ENCODE measurements at regions not wholly inside any gene's neighbourhood (a gene's known extent, or its start where the extent isn't known, plus 50 kb on each side); places are given as distances from the start of the nearest gene placed in this dataset.

GRCh38 chr2:58926112-58926511 lies 685.0 kb upstream of the FANCL start:
- no peak for DNase-seq (ENCODE audit: extremely low spot score)
- CTCF ChIA-PET = no interaction called here
- POLR2A ChIA-PET = no interaction called here
- TF ChIP-seq NFRKB (IDR thresholded peaks at IDR 0.05) = no peak
- no peak for TF ChIP-seq ZNF384 (IDR thresholded peaks at IDR 0.05)
- no peak for TF ChIP-seq FOXA1 (IDR thresholded peaks at IDR 0.05)
- no peak for TF ChIP-seq BHLHE40 (IDR thresholded peaks at IDR 0.05; ENCODE audit: borderline replicate concordance)
- no peak for TF ChIP-seq SUZ12 (IDR thresholded peaks at IDR 0.05)

- TF ChIP-seq FOXA1 (IDR thresholded peaks at IDR 0.05) (no peak), ARNT (IDR thresholded peaks at IDR 0.05) (no peak), L3MBTL2 (conservative IDR thresholded peaks at IDR 0.05) (no peak)
- POLR2A ChIA-PET = no interaction called here
- no peak for DNase-seq (ENCODE audit: extremely low spot score)
- CTCF ChIA-PET = no interaction called here
These were observed 684.6 kb upstream of the FANCL start for GRCh38 chr2:58925676-58926081.

- TF ChIP-seq ARNT (IDR thresholded peaks at IDR 0.05) (no peak), PKNOX1 (IDR thresholded peaks at IDR 0.05) (peak; percentile 60), HDGF (IDR thresholded peaks at IDR 0.05; ENCODE audit: borderline replicate concordance) (no peak), TARDBP (IDR thresholded peaks at IDR 0.05) (no peak), LEF1 (IDR thresholded peaks at IDR 0.05; ENCODE audit: borderline replicate concordance) (no peak), NFRKB (IDR thresholded peaks at IDR 0.05) (no peak), SP1 (IDR thresholded peaks at IDR 0.05) (no peak), CTBP1 (IDR thresholded peaks at IDR 0.05; ENCODE audit: borderline replicate concordance) (peak; percentile 81; the same call in 1 of the 2 replicates), ZNF384 (IDR thresholded peaks at IDR 0.05) (no peak)
- DNase-seq (ENCODE audit: extremely low spot score) = no peak
- ChIA-PET CTCF (no interaction called here), POLR2A (no interaction called here)
These were observed 682.7 kb upstream of the FANCL start for GRCh38 chr2:58923869-58924268.

GRCh38 chr2:58922245-58922644 lies 681.1 kb upstream of the FANCL start:
- TF ChIP-seq SP1 (IDR thresholded peaks at IDR 0.05) (no peak), HDGF (IDR thresholded peaks at IDR 0.05; ENCODE audit: borderline replicate concordance) (no peak), PKNOX1 (IDR thresholded peaks at IDR 0.05) (no peak), FOXK2 (IDR thresholded peaks at IDR 0.05) (no peak), CTBP1 (IDR thresholded peaks at IDR 0.05; ENCODE audit: borderline replicate concordance) (no peak), FOXM1 (IDR thresholded peaks at IDR 0.05; ENCODE audit: borderline replicate concordance) (no peak)
- ChIA-PET POLR2A (no interaction called here), CTCF (no interaction called here)
- DNase-seq (ENCODE audit: extremely low spot score) = no peak

GRCh38 chr2:58921676-58922075 lies 680.6 kb upstream of the FANCL start:
- no peak for TF ChIP-seq SUZ12 (IDR thresholded peaks at IDR 0.05)
- no peak for TF ChIP-seq FOXK2 (IDR thresholded peaks at IDR 0.05)
- no peak for TF ChIP-seq LEF1 (IDR thresholded peaks at IDR 0.05; ENCODE audit: borderline replicate concordance)
- TF ChIP-seq BHLHE40 (IDR thresholded peaks at IDR 0.05; ENCODE audit: borderline replicate concordance) = no peak
- TF ChIP-seq NFRKB (IDR thresholded peaks at IDR 0.05) = no peak
- TF ChIP-seq ELF4 (IDR thresholded peaks at IDR 0.05) = no peak
- no peak for TF ChIP-seq TARDBP (IDR thresholded peaks at IDR 0.05)
- no peak for TF ChIP-seq FOXM1 (IDR thresholded peaks at IDR 0.05; ENCODE audit: borderline replicate concordance)
- no peak for TF ChIP-seq L3MBTL2 (conservative IDR thresholded peaks at IDR 0.05)
- no peak for TF ChIP-seq ARNT (IDR thresholded peaks at IDR 0.05)
- TF ChIP-seq PKNOX1 (IDR thresholded peaks at IDR 0.05) = no peak
- TF ChIP-seq ZNF384 (IDR thresholded peaks at IDR 0.05) = no peak
- no peak for TF ChIP-seq HDGF (IDR thresholded peaks at IDR 0.05; ENCODE audit: borderline replicate concordance)
- no peak for TF ChIP-seq CTBP1 (IDR thresholded peaks at IDR 0.05; ENCODE audit: borderline replicate concordance)
- TF ChIP-seq FOXA1 (IDR thresholded peaks at IDR 0.05) = no peak
- CTCF ChIA-PET = no interaction called here
- no peak for DNase-seq (ENCODE audit: extremely low spot score)
- POLR2A ChIA-PET = no interaction called here

- DNase-seq (ENCODE audit: extremely low spot score) = no peak
- CTCF ChIA-PET = no interaction called here
- POLR2A ChIA-PET = no interaction called here
- no peak for TF ChIP-seq L3MBTL2 (conservative IDR thresholded peaks at IDR 0.05)
- TF ChIP-seq SP1 (IDR thresholded peaks at IDR 0.05) = no peak
- TF ChIP-seq ARNT (IDR thresholded peaks at IDR 0.05) = no peak
- TF ChIP-seq SUZ12 (IDR thresholded peaks at IDR 0.05) = no peak
- TF ChIP-seq CTBP1 (IDR thresholded peaks at IDR 0.05; ENCODE audit: borderline replicate concordance) = no peak
- no peak for TF ChIP-seq TARDBP (IDR thresholded peaks at IDR 0.05)
- no peak for TF ChIP-seq LEF1 (IDR thresholded peaks at IDR 0.05; ENCODE audit: borderline replicate concordance)
- TF ChIP-seq BHLHE40 (IDR thresholded peaks at IDR 0.05; ENCODE audit: borderline replicate concordance) = no peak
- no peak for TF ChIP-seq ELF4 (IDR thresholded peaks at IDR 0.05)
- no peak for TF ChIP-seq FOXM1 (IDR thresholded peaks at IDR 0.05; ENCODE audit: borderline replicate concordance)
These were observed 678.9 kb upstream of the FANCL start for GRCh38 chr2:58920001-58920400.

GRCh38 chr2:58919316-58919715 lies 678.2 kb upstream of the FANCL start:
- ChIA-PET CTCF (no interaction called here), POLR2A (no interaction called here)
- TF ChIP-seq BHLHE40 (IDR thresholded peaks at IDR 0.05; ENCODE audit: borderline replicate concordance) (no peak), FOXK2 (IDR thresholded peaks at IDR 0.05) (no peak), CTBP1 (IDR thresholded peaks at IDR 0.05; ENCODE audit: borderline replicate concordance) (no peak), LEF1 (IDR thresholded peaks at IDR 0.05; ENCODE audit: borderline replicate concordance) (no peak), SP1 (IDR thresholded peaks at IDR 0.05) (no peak), L3MBTL2 (conservative IDR thresholded peaks at IDR 0.05) (no peak), HDGF (IDR thresholded peaks at IDR 0.05; ENCODE audit: borderline replicate concordance) (no peak), TARDBP (IDR thresholded peaks at IDR 0.05) (no peak), FOXA1 (IDR thresholded peaks at IDR 0.05) (no peak), ZNF384 (IDR thresholded peaks at IDR 0.05) (no peak), FOXM1 (IDR thresholded peaks at IDR 0.05; ENCODE audit: borderline replicate concordance) (no peak), ELF4 (IDR thresholded peaks at IDR 0.05) (no peak), SUZ12 (IDR thresholded peaks at IDR 0.05) (no peak), PKNOX1 (IDR thresholded peaks at IDR 0.05) (no peak), NFRKB (IDR thresholded peaks at IDR 0.05) (no peak), ARNT (IDR thresholded peaks at IDR 0.05) (no peak)
- no peak for DNase-seq (ENCODE audit: extremely low spot score)

Measured in HEK293T (cell line).